Psoas muscle (tissue), 7 donors: ENCODE measurements at regions not wholly inside any gene's neighbourhood (a gene's known extent, or its start where the extent isn't known, plus 50 kb on each side); places are given as distances from the start of the nearest gene placed in this dataset.

Experiments
- ATAC-seq, 4 donors: fragments of 200-7000 bp; cut with Tn5 transposase; one replicate each; pipeline ENCODE4 v1.9.1; 2020; ENCODE audit warnings: moderate library complexity in 3 of 4, mild to moderate bottlenecking in 2 of 4
- DNase-seq, 2 donors: peaks; one replicate each; pipeline ENCODE4 v3.0.0-alpha.2; 2020
- H3K27ac ChIP-seq: fragments of 200-600 bp; one replicate; pipeline ENCODE4 v1.8.0; 2022
- H3K27me3 ChIP-seq, 3 donors: fragments of 200-600 bp in 1 of 3; one replicate each; pipeline versions ENCODE4 v1.6.1 to v1.8.0; 2013 to 2022; ENCODE audit warnings: low read length in 2 of 3, mild to moderate bottlenecking in 2 of 3, moderate library complexity in 1 of 3; ENCODE audit not compliant: insufficient read depth in 3 of 3
- H3K36me3 ChIP-seq, 2 donors: fragments of 200-600 bp in 1 of 2; one replicate each; pipeline versions ENCODE4 v1.6.1 to v1.8.0; 2013 to 2022; ENCODE audit warnings: low read depth in 1 of 2, mild to moderate bottlenecking in 1 of 2, moderate library complexity in 1 of 2; ENCODE audit not compliant: insufficient read depth in 1 of 2
- H3K4me1 ChIP-seq: fragments of 200-600 bp; one replicate; pipeline ENCODE4 v1.8.0; 2022
- H3K4me3 ChIP-seq: fragments of 200-600 bp; one replicate; pipeline ENCODE4 v1.8.0; 2022; ENCODE audit warnings: mild to moderate bottlenecking
- H3K9me3 ChIP-seq: fragments of 200-600 bp; one replicate; pipeline ENCODE4 v1.8.0; 2022
- CTCF ChIP-seq: fragments of 200-600 bp; IDR thresholded peaks from one replicate; pipeline ENCODE4 v1.8.0; 2022; ENCODE audit warnings: antibody characterized with exemption
- WGBS, 3 donors: extraction: QIAGEN DNeasy Blood & Tissue Kit; methylation state at CpG; one replicate each; pipeline versions ENCODE4 v1.1.6 to v1.1.7; 2013; 5-methylcytosine and 5-hydroxymethylcytosine counted together
- intact Hi-C, 2 donors: fragments of 100-400 bp; cut with DNase I; formaldehyde crosslinking; loops; one replicate each; pipeline versions ENCODE4 v1.11.0 to v1.14.2; 2022
- donor health status: healthy with polysubstance abuse.
- donor health status: DM: no; HTN: no; CAD: no; lungs with moderate emphysema.
- donor health status: Bipolar disorder and iron deficiency.
- donor health status: healthy.
- donor health status: DM: yes; HTN: yes; CAD: no.
- donor health status: DM: no; HTN: no; CAD: no.
- donor health status: DM: yes; HTN: yes; CAD: no.

GRCh38 chr20:37636977-37637376 lies 56.9 kb upstream of the CTNNBL1 start:
- intact Hi-C loops = no loop called here
- 67 to 75% (median 69%) methylated on average over 11 to 12 of the region's 12 CpGs for WGBS, 3 donors
- Histone ChIP-seq H3K4me3 (no peak overlapping the region), H3K27ac (no peak overlapping the region), H3K9me3 (peaks cover 6% of the 10 kb centered on the region), H3K4me1 (no peaks in the 10 kb centered on the region), H3K36me3 (no peaks in the 10 kb centered on the region), H3K27me3 (peaks cover 0 to 29% (median 0%) of the 10 kb centered on the region in 3 donors)
- no peak for TF ChIP-seq CTCF
- ATAC-seq = no peak
- DNase-seq = no peak

GRCh38 chr20:37636212-37636975 lies 57.4 kb upstream of the CTNNBL1 start:
- H3K4me1 ChIP-seq = no peaks in the 10 kb centered on the region
- ATAC-seq = no peak
- peaks cover 0 to 23% (median 0%) of the 10 kb centered on the region in 3 donors for H3K27me3 ChIP-seq
- H3K27ac ChIP-seq = no peak overlapping the region
- H3K9me3 ChIP-seq = peaks cover 6% of the 10 kb centered on the region
- intact Hi-C loops = no loop called here
- 71 to 79% (median 73%) methylated on average over 11 to 14 of the region's 14 CpGs for WGBS, 3 donors
- no peak for TF ChIP-seq CTCF
- no peaks in the 10 kb centered on the region for H3K36me3 ChIP-seq
- H3K4me3 ChIP-seq = no peak overlapping the region
- DNase-seq = no peak

DNA sequence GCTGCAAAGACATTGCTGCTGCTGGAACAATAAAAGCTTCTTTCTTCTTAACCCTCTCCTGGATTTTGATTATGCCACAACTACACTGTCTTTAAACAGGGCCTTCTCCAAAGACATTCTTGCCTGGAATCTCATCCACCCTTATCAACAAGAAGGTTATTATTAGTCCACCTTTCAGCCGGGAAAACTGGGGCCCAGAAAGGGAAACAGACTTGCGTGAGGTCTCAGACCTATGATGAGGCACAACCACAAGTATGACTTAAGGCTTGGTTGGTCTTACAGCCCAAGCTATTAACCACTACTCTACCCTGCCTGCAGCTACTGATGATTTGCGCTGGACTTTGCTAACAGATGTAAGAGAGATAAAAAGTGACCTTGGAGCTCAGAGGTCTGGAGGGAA lies 62.8 kb upstream of the CTNNBL1 start:
- Histone ChIP-seq H3K4me3 (no peak overlapping the region), H3K27me3 (peaks cover 0 to 39% (median 1%) of the 10 kb centered on the region in 3 donors), H3K27ac (no peak overlapping the region), H3K9me3 (peaks cover 6% of the 10 kb centered on the region), H3K4me1 (no peaks in the 10 kb centered on the region), H3K36me3 (no peaks in the 10 kb centered on the region)
- no peak for DNase-seq
- ATAC-seq = no peak
- 55 to 78% (median 59%) methylated on average over 3 of the region's 3 CpGs for WGBS, 3 donors
- no peak for TF ChIP-seq CTCF
- intact Hi-C loops = no loop called here

DNA sequence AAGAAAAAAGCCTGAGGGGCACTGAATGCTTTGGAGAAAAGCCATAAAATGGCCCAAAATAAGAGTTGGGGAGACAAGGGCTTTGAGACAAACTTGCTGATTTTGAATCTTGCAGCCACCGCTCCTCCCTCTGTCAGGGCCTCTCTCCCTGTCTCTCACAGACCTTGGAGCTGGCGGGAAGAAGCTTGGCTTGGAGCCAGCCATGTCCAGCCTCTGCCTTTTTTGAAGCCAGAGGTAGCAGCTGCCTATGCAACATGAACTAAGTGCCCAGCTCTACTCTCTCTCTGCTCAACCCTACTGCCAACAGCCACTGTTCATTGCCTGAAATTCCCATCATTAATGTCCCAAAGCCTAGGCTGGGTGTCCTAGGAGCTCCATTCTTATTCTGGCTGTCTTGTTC lies 63.7 kb upstream of the CTNNBL1 start:
- TF ChIP-seq CTCF = no peak
- WGBS, 3 donors = 16 to 21% (median 16%) methylated on average over 2 of the region's 2 CpGs
- Histone ChIP-seq H3K4me1 (no peaks in the 10 kb centered on the region), H3K9me3 (peaks cover 5% of the 10 kb centered on the region), H3K4me3 (no peak overlapping the region), H3K27me3 (peaks cover 0 to 41% (median 1%) of the 10 kb centered on the region in 3 donors), H3K36me3 (no peaks in the 10 kb centered on the region), H3K27ac (no peak overlapping the region)
- no peak for ATAC-seq
- intact Hi-C loops = no loop called here
- DNase-seq = no peak

GRCh38 chr20:37627767-37628130 lies 66.1 kb upstream of the CTNNBL1 start:
- TF ChIP-seq CTCF = no peak
- no peak overlapping the region for H3K4me3 ChIP-seq

More at GRCh38 chr20:37627767-37628130, 66.1 kb upstream of the CTNNBL1 start:
- intact Hi-C loops = no loop called here
- DNase-seq (no peak), ATAC-seq (no peak)
- no peaks in the 10 kb centered on the region for H3K36me3 ChIP-seq
- H3K4me1 ChIP-seq = no peaks in the 10 kb centered on the region
- no peak overlapping the region for H3K27ac ChIP-seq
- no peaks in the 10 kb centered on the region for H3K9me3 ChIP-seq
- H3K27me3 ChIP-seq = peaks cover 0 to 44% (median 5%) of the 10 kb centered on the region in 3 donors
